IPS DF 4.7 (cell line): ENCODE measurements at regions not wholly inside any gene's neighbourhood (a gene's known extent, or its start where the extent isn't known, plus 50 kb on each side); places are given as distances from the start of the nearest gene placed in this dataset.

Experiments used
- DNase-seq: peaks from one replicate; pipeline ENCODE4 v3.0.0-alpha.2; 2013; ENCODE audit warnings: low spot score; ENCODE audit errors: extremely low read depth

DNA sequence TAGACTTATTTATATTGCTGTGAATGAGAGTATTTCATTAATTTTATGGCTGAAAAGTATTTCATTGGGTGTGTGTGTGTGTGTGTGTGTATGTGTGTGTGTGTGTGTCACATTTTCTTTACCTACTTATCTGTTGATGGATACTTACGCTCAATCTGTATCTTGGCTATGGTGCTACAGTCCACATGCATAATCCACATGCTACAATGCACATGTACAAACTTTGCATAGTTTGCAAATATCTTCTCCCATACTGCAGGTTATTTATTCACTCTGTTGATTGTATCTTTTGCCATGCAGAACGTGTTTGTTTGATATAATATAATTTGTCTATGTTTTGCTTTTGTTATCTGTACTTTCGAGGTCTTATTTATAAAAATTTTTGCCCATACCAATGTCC, 167.8 kb downstream of the RAB28 start:
- DNase-seq, result no peak

DNA sequence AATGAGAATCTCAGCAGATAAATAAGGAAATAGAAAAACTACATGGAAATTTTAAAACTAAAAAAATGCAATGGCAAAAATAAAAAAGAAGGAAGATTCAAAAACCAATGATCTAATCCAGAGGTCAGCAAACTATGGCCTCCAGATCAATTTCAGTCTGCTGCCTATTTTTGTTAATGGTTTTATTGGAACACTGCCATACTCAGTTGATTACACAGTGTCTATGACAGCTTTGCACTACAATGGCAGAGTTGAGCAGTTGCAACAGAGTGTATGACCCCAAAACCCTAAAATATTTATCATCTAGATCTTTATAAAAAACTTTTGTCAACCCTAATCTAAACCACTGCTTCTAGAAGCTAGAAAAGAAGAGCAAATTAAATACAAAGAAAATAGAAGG, 170.3 kb downstream of the RAB28 start:
- no peak for DNase-seq

DNA sequence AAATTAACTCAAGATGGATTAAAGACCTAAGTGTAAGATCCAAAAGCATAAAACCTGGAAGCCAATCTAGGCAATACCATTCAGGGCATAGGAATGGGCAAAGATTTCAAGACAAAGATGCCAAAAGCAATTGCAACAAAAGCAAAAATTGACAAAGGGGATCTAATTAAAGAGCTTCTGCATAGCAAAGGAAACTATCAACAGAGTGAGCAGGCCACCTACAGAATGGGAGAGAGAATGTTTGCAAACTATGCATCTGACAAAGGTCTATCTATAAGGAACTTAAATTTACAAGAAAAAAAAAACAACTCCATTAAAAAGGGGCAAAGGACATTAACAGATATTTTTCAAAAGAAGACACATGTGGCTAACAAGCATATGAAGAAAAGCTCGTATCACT, 171.9 kb downstream of the RAB28 start:
- no peak for DNase-seq

DNA sequence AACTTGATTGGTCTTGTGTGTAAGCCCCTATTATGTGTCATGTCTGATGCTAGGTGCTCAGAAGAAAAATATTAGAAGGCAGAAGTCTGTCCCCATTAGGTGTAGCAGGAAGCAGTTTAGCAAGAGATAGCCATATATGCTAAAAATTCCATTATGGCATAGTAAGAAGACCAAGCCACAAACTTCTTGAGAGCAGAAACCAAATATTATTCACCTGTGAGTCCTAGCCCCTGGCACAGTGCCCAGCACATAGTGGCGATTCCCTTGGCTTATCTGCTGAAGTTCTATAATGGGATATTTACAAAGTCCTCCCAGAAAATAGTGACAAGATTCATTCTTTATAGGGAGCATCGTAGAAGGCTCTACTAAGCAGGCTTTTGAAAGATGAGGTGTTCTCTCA, 174.4 kb downstream of the RAB28 start:
- DNase-seq, result no peak

DNA sequence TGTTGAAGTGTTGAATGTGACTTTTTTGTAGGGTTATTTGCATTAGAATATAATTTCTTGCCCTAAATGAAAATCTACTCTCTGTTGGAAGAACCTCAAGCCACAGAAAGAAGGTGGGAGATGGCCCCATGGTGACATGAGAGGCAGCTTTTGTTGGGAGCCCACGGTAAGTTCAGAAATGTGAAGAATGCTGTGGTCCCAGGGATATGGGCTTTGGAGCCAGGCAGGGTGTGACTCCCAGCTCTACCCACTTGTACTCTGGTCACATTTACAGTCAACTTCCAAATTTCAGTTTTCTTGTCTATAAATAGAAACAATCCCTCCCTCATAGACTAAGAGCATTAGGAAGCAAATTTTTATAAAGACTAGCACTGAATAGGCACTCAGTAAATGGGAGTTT, 177.8 kb downstream of the RAB28 start:
- no peak for DNase-seq

DNA sequence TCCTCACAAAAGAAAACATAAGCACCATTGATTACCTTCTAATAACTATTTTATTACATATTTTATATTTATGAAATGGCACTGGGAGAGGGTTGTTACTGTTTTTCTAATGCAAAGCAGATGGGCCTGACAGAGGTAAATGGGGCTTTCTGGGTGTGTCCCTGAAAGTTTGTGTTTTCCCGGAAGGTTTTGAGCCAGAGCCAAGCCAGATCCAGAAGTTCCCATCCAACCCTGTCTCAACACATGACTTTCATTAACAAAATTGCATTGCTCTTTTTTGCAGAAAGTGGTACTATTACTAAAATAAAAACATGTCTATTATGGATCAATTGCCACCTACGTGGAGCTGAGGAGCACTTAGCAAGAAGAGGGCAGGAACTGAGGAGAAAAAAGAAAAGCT, 181.3 kb downstream of the RAB28 start:
- DNase-seq, result no peak

DNA sequence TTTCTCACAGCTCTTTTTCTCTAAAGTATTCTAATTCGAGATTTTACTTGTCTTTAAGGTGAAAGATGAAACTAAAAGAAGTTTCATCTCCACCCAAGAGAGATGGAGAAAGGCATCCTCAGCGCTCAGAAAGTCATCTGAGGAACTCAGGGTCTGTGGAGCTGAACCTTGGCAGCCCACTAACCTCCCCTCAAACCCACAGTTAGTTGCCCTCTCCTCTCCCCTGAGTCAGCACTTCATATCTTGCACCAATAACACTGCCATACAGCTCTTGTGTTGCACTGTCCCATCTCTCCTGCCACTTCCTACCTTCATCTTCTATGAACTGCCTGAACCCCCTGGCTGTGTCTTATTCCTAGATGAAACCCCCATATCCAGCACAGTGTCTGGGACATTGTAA, 184.8 kb downstream of the RAB28 start:
- no peak for DNase-seq

DNA sequence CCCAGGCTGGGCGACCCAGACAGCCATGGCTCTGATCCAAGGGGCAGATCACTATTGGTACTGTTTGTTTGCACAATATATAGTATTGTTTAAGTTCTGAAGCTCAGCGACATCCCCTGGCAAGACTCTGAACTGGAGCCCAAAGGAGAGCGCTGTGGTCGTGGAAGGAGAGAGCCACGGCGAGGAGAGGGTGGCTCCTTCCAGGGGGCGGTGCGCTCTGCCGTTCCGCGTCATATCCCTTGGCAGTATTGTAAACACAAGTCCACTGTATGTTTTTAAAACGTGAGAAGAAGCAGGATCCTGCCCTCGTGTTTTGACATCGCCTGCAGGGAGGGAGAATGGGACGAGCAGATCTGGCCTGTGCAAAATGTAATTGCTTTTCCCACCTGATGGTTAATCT, 185.5 kb downstream of the RAB28 start:
- DNase-seq, result no peak

DNA sequence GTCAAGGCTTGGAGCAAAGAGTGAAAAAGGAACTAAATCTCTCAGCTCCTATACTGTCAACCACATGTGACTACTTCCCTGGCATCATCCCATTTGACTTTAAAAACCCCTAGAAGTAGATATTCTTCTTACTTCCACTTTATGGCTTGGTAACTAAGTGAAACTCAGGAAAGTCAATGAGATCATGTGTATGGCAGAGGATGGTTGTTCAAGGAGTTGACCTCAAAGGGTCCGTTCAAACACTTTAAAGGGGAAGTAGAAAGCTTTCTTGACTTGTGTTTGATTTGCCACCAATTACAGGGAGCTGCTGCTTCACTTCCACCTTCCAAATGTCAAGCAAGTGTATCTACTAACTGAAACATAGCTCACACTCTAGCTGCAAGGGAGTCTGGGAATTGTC, 187.2 kb downstream of the RAB28 start:
- no peak for DNase-seq

DNA sequence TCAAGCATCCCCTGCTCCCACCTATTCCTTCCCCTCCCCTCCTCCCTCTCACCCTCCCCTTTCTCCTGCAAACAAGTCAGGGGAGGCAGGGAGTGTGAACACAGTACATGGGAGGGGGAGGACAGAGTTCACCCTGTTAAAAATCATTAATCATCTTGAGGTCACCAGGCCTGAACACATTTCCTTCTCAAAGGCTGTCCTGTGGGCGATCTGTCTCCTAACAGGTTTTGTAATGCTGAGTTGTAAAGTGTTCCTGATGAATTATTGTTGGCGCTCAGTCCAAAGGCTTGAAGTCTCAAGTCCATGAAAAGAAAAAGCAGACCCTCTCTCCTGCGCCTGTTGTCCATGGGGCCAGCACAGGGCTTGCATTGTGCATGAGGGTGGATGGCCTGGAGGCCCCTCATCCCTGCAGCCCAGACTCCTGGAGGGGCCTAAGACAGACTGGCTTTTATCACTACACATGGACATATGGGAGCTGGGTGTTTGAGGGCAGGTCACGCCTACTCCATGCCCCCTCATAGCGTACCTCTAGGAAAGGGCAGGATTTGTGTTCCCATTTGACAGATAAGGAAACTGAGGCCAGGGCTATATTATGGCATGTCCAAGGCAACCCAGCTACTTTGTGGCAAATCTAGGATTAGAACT, 189.1 kb downstream of the RAB28 start:
- DNase-seq, result no peak

DNA sequence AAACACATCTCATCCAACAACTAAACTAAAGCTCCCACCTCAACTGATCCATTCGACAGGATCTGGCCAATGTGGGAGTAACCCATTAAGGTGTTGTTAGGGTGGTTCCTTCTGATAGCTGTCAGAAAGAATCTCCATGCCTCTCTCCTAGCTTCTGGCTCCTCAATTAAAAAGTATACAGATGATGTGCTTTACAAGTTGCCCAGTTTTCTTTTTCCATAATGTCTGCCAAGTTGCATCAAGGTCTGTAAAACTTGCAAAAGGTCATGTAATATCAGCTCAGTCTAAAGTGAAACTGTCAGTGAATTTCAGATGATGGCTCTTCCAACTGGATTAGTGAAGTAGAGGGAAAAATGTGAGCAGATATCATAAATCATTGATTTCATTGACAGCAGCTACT, 191.8 kb downstream of the RAB28 start:
- no peak for DNase-seq

DNA sequence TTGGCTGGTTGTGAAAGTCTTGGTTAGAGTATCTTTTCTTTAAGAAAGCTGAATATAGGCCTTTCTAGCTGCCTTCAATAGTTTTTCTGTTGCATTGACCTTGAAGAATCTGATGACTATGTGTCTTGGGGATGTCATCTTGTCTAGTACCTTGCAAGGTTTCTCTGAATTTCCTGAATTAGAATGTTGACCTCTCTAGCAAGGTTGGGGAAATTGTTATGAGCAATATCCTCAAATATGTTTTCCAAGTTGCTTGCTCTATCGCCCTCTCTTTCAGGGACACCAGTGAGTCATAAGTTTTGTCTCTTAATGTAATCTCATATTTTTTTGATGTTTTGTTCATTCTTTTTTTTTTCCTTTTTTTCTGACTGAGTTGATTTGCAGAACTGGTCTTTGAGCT, 194.7 kb downstream of the RAB28 start:
- DNase-seq, result no peak

DNA sequence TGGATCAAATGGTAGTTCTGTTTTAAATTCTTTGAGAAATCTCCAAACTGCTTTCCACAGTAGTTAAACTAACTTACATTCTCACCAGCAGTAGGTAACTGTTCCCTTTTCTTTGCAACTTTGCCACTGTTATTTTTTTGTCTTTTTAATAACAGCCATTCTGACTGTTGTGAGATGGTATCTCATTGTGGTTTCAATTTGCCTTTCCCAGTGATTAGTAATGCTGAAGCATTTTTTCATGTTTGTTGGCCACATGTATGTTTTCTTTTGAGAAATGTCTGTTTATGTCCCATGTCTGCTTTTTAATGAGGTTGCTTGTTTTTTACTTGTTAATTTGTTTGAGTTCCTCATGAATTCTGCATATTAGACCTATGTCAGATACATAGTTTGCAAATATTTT, 198.8 kb downstream of the RAB28 start:
- no peak for DNase-seq

DNA sequence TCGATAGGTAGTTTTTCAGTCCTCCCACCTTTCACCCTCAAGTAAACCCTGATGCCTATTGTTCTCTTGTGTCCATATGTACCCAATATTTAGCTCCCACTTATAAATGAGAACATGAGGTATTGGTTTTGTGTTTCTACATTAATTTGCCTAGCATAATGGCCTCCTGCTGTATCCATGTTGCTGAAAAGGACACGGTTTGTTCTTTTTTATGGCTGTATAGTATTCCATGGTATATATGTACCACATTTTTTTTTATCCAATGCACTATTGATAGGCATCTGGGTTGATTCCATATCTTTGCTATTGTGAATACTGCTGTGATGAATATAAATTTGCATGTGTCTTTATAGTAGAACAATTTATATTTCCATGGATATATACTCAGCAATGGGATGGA, 199.2 kb downstream of the RAB28 start:
- DNase-seq, result no peak

DNA sequence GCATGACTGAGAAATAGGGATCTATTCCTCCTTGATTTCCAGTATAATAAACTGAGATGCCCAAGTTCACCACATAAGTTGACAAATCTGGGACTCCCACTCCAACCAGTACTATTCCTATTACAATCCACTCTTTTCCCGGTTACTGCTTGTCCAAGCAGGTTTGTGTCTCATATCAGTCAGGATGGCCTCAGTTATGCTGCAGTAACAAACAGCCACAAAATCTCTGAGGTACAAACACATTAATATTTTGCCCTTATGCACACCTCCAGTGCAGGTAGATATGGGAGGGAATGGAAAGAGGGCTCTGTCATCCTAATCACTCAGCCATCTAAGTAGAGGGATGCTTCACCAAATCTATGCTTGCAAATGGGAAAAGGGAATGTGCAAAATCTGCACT, 207.8 kb downstream of the RAB28 start:
- no peak for DNase-seq

DNA sequence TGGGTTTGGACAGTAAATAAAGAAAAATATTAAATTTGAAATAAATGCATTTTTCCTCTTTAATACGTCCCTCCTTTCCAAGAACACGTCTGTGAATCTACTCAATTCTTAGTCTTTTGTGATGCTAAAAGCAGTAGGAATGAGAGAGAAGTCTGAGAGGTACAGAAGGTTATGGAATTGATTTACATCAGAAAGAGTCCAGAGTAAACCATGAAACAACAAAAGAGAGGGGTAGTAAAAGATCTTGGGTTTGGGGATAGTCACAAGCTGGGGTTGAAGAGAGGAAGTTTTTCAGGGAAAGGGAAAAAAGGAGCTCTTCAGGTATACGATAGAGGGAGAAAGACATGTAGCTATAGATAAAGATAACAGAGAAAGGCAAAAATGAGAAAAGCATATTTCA, 215.4 kb downstream of the RAB28 start:
- DNase-seq, result no peak

DNA sequence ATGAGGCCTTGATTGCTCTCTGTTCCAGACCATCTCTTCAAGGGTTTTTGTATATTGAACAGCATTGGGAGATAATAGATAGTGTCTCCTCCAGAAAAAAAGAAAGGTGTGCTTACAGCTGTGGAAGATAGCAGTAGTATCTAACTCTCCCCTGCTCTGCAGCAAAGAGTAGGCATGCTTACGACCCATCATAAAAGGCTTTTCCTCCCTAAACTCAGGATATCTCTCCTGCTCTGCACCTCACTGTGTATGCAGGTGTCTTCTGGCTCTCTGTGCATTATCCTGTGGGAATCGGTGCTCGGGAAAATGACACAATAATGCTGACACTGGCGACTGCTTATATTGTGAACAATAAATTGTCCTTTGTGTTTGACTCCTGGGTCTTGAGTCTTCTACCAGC, 216.0 kb downstream of the RAB28 start:
- no peak for DNase-seq

DNA sequence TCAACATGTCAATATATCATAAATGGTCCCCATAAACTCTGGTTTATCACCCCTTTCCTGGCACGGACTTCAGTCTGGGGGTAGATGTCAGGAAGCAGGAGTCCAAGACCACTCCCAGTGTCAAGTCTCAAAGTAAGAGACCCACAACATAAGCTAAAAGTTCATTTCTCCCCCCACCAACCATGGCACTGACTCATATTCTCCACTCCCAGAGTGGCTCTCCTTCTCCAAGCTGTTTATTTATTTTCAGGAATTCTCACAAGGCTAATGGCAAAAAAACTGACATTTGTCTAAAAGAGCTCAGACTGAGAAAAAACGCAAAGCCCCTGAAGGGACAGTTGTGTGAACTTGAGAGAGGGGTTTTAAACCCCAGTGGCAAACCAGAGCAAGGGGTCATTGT, 217.0 kb downstream of the RAB28 start:
- no peak for DNase-seq

DNA sequence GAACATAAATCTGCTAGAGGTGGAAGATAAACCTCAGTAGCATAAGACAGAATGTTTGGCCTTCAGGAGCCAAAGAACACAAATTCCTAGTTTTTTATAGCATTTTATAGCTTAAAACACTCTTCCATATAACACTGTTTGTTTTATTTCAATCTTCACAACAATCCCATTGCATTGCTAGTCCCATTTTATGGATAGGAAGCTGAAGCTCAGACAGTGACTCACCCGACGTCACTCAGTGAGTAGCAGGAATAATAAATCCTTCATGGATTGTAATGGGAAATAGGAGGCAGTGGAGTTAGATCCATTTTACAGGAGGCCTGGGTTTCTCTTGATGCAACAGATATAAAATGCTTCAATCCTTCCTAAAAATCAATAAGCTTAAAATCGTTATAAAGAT, 217.5 kb downstream of the RAB28 start:
- DNase-seq, result no peak

DNA sequence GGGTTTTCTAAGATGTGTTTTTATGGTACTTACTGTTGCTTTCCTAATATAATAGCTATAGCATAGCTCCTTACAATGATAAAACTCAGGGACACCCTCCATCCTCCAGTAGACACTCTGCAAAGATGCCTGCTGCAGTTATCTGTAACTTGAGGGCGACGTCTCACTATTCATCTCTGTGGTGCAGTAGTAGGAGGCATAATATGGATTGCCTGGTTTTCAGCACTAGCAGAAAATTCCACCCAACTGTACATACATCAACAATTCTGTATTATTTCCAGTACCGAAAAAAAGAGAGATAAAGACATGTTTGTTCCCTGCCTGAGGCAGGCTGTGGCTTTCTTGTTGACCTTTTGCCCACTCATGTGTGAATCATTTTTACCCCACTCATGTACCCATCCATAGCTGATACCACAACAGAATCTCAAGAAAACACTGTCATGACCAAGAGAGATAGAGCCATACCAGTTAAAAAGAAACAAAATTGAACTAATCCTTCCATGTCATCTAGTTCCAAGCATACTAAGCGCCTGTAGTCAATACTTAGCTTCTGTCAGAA, 220.1 kb downstream of the RAB28 start:
- DNase-seq, result no peak

DNA sequence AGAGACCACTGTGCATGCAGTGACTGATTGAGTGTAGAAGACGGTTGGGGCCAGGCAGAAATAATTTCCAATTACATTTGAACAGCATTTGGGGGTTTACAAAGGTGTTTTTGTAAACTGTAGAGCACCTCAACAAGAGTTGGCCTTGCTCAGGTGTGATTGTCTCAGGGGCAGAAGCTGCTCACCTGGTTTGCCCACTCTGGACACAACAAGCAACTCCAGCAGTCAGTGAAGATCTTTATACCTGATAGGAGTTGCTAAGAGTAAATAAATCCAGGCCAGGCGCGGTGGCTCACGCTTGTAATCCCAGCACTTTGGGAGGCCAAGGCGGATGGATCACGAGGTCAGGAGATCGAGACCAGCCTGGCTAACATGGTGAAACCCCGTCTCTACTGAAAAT, 221.3 kb downstream of the RAB28 start:
- no peak for DNase-seq

DNA sequence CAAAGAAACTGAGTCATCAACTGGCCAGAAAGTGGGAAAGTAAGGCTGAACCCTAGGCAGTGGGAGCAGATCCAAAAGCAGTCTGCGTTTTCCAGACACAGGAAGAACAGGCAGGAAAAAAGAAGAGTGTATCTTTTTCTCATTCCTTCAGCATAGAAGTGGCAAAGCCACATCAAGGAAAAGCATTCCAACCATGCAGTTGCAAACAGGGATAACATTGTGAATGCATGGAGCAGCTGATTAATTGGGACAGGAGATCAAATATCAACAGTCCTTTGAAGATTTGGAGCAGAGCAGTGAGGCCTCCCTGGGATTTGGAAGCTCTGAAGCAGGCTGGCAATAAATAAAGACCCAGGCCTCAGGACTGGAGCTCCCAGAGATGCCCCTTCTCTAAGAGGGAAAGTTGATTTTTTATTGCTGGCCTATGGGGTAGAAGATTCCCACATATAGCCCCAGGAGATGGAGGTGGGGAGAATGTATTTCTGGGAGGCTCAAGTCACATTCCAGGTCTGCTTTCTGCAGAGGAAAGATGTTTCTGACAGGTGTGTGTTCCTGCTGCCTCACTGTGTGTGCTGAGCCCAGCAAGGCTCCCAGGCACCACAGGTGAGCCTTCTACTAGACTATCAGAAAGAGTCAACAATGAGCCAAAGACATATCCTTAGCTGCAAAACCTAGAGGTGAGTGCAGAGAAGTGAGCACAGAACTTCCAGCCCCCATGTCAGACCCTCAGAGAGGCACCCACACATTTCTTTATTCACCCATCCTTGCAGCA, 222.5 kb downstream of the RAB28 start:
- no peak for DNase-seq

DNA sequence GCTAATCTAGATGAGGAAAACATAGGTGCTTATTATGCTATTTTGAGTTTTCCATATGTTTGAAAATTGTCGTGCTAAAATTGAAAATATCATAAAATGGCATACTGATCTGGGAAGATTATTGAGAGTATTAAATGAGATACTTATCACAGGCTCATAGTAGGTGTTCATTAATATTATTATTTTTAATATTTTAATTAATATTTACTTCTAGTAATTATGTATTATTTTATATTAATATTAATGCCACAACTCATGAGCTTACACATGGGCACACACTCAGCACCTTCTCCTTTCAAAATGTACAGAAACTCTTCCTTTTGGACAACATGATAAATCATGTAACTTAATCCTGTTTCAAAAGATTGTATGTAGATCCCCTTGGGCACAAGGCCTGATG, 223.6 kb downstream of the RAB28 start:
- DNase-seq, result no peak
